H1 (cell line): ENCODE measurements at regions not wholly inside any gene's neighbourhood (a gene's known extent, or its start where the extent isn't known, plus 50 kb on each side); places are given as distances from the start of the nearest gene placed in this dataset.

Experiments
- CTCF ChIA-PET: fragments of 300-600 bp; sonication (Branson Sonifier 250); formaldehyde crosslinking; loops from one replicate; lab custom pipeline; 2021; ENCODE audit not compliant: partially characterized antibody; lab: Charles Lee
- POLR2A ChIA-PET: fragments of 300-600 bp; sonication (Branson Sonifier 250); formaldehyde crosslinking; loops from one replicate; lab custom pipeline; 2021; ENCODE audit warnings: inconsistent platforms; ENCODE audit not compliant: partially characterized antibody; lab: Charles Lee
- DNase-seq, 2 experiments: peaks; one replicate each; pipeline versions ENCODE4 v3.0.0 to v3.0.0-alpha.2; 2010 to 2022; ENCODE audit warnings: low spot score in 2 of 2, low read depth in 1 of 2, mixed read lengths in 1 of 2
- FAIRE-seq: peaks from 2 replicates; lab custom pipeline; 2011; peaks lifted over from hg19 to GRCh38; lab: Jason Lieb, UNC
- H2AFZ ChIP-seq: 2 replicates; pipeline ENCODE4 v1.8.1; 2012; ENCODE audit warnings: low read length, inconsistent platforms
- H2AK5ac ChIP-seq: 2 replicates; pipeline ENCODE4 v1.6.1; 2013; ENCODE audit warnings: low read depth, low read length
- H2BK120ac ChIP-seq: replicated peaks from 2 replicates; pipeline ENCODE3; 2013; ENCODE audit warnings: low read depth, low read length, inconsistent platforms
- H2BK12ac ChIP-seq: 2 replicates; pipeline ENCODE4 v1.6.1; 2013; ENCODE audit warnings: low read depth, low read length
- H2BK15ac ChIP-seq: 2 replicates; pipeline ENCODE4 v1.6.1; 2013; ENCODE audit warnings: low read length
- H2BK20ac ChIP-seq: 2 replicates; pipeline ENCODE4 v1.6.1; 2013; ENCODE audit warnings: low read length
- H2BK5ac ChIP-seq: 2 replicates; pipeline ENCODE4 v1.6.1; 2013; ENCODE audit warnings: low read depth, low read length
- H3K14ac ChIP-seq: 2 replicates; pipeline ENCODE4 v1.6.1; 2013; ENCODE audit warnings: inconsistent platforms; ENCODE audit not compliant: insufficient read length
- H3K18ac ChIP-seq: 2 replicates; pipeline ENCODE4 v1.6.1; 2013; ENCODE audit warnings: low read length; ENCODE audit errors: extremely low read depth
- H3K23ac ChIP-seq: 2 replicates; pipeline ENCODE4 v1.6.1; 2013; ENCODE audit warnings: inconsistent platforms; ENCODE audit not compliant: insufficient read length
- H3K23me2 ChIP-seq: 2 replicates; pipeline ENCODE4 v1.6.1; 2013; ENCODE audit warnings: low read depth, low read length
- H3K27ac ChIP-seq: 2 replicates; pipeline ENCODE4 v1.6.1; 2011; ENCODE audit warnings: low read depth, low read length, inconsistent platforms
- H3K27me3 ChIP-seq, 4 experiments: replicated peaks in 1 of 4; 1 replicate in 1 of 4; 2 replicates in 3 of 4; pipeline versions ENCODE4 v1.6.1 to v1.8.1; 2011 to 2013; ENCODE audit warnings: low read length in 3 of 4, mild to moderate bottlenecking in 3 of 4, inconsistent platforms in 2 of 4, mixed read lengths in 2 of 4, moderate library complexity in 1 of 4; ENCODE audit not compliant: control insufficient read depth in 3 of 4, insufficient read depth in 3 of 4; ENCODE audit errors: extremely low read depth in 1 of 4
- H3K36me3 ChIP-seq, 4 experiments: 2 replicates each; pipeline versions ENCODE4 v1.6.1 to v1.8.1; 2011 to 2013; ENCODE audit warnings: mild to moderate bottlenecking in 4 of 4, low read length in 3 of 4, moderate library complexity in 2 of 4, control low read depth in 1 of 4, inconsistent platforms in 1 of 4; ENCODE audit not compliant: insufficient read depth in 4 of 4, control insufficient read depth in 2 of 4
- H3K4ac ChIP-seq: replicated peaks from 2 replicates; pipeline ENCODE3; 2013; ENCODE audit warnings: low read length, low read depth, mixed read lengths, inconsistent platforms; ENCODE audit not compliant: insufficient read length
- H3K4me1 ChIP-seq, 4 experiments: replicated peaks in 1 of 4; 1 replicate in 1 of 4; 2 replicates in 3 of 4; pipeline versions ENCODE4 v1.6.1 to v1.8.1; 2011 to 2013; ENCODE audit warnings: low read length in 3 of 4, inconsistent platforms in 2 of 4, mixed read lengths in 1 of 4; ENCODE audit not compliant: insufficient read depth in 4 of 4, control insufficient read depth in 3 of 4
- H3K4me2 ChIP-seq, 2 experiments: 2 replicates each; pipeline versions ENCODE4 v1.6.1 to v1.8.1; 2011 to 2013; ENCODE audit warnings: low read depth in 2 of 2, low read length in 2 of 2, control low read depth in 1 of 2, inconsistent platforms in 1 of 2, mild to moderate bottlenecking in 1 of 2; ENCODE audit not compliant: insufficient read depth in 1 of 2
- H3K4me3 ChIP-seq, 4 experiments: fragments of 200-600, 300-600 bp in 1 of 4; sonication (generic), shearing (Covaris generic), sonication (Bioruptor Twin) in 1 of 4; 2 replicates each; pipeline versions ENCODE4 v1.5.1 to v1.8.1; 2011 to 2016; ENCODE audit warnings: low read length in 4 of 4, low read depth in 3 of 4, control low read depth in 2 of 4, inconsistent platforms in 2 of 4, mild to moderate bottlenecking in 2 of 4, mixed read lengths in 1 of 4, moderate library complexity in 1 of 4; ENCODE audit not compliant: insufficient read depth in 2 of 4; ENCODE audit errors: extremely low read depth in 1 of 4
- H3K56ac ChIP-seq: replicated peaks from 2 replicates; pipeline ENCODE3; 2013; ENCODE audit warnings: low read depth, mild to moderate bottlenecking, mixed read lengths, low read length, inconsistent platforms; ENCODE audit not compliant: insufficient read length
- H3K79me1 ChIP-seq: 2 replicates; pipeline ENCODE4 v1.6.1; 2013; ENCODE audit warnings: low read depth, low read length, control low read depth
- H3K79me2 ChIP-seq, 2 experiments: 2 replicates each; pipeline versions ENCODE4 v1.6.1 to v1.8.1; 2012 to 2013; ENCODE audit warnings: low read length in 2 of 2, mild to moderate bottlenecking in 2 of 2, inconsistent platforms in 1 of 2; ENCODE audit not compliant: insufficient read depth in 2 of 2, control insufficient read depth in 1 of 2
- H3K9ac ChIP-seq, 4 experiments: replicated peaks in 1 of 4; 1 replicate in 1 of 4; 2 replicates in 3 of 4; pipeline versions ENCODE4 v1.6.1 to v1.8.1; 2011 to 2013; ENCODE audit warnings: low read depth in 3 of 4, low read length in 3 of 4, control low read depth in 2 of 4, mild to moderate bottlenecking in 2 of 4, moderate library complexity in 2 of 4, inconsistent platforms in 1 of 4; ENCODE audit errors: extremely low read depth in 1 of 4
- H3K9me3 ChIP-seq, 2 experiments: 2 replicates each; pipeline versions ENCODE4 v1.6.1 to v1.8.1; 2012 to 2013; ENCODE audit warnings: mild to moderate bottlenecking in 2 of 2, moderate library complexity in 2 of 2, control low read depth in 1 of 2, inconsistent platforms in 1 of 2, low read depth in 1 of 2, low read length in 1 of 2, mixed read lengths in 1 of 2; ENCODE audit not compliant: insufficient read depth in 2 of 2
- H4K20me1 ChIP-seq, 2 experiments: replicated peaks in 1 of 2; 2 replicates each; pipeline versions ENCODE3 to v1.8.1; 2011 to 2013; ENCODE audit warnings: inconsistent platforms in 2 of 2, low read length in 2 of 2, mild to moderate bottlenecking in 1 of 2; ENCODE audit not compliant: insufficient read depth in 2 of 2, control insufficient read depth in 1 of 2
- H4K5ac ChIP-seq: 2 replicates; pipeline ENCODE4 v1.6.1; 2013; ENCODE audit warnings: low read length, low read depth, mixed read lengths, inconsistent platforms; ENCODE audit not compliant: insufficient read length
- H4K8ac ChIP-seq: 2 replicates; pipeline ENCODE4 v1.8.0; 2013; ENCODE audit warnings: mild to moderate bottlenecking, moderate library complexity, low read length, inconsistent platforms; ENCODE audit not compliant: insufficient read depth; ENCODE audit errors: extremely low read depth
- H4K91ac ChIP-seq: replicated peaks from 2 replicates; pipeline ENCODE3; 2013; ENCODE audit warnings: low read length, mixed read lengths, inconsistent platforms; ENCODE audit not compliant: insufficient read length
- EZH2 ChIP-seq: fragments of 200-600 bp; sonication (generic); IDR thresholded peaks from 2 replicates; pipeline ENCODE4 v1.7.1; 2012; ENCODE audit warnings: low read depth, mild to moderate bottlenecking, moderate library complexity, low read length, inconsistent platforms; ENCODE audit not compliant: severe bottlenecking
- SAP30 ChIP-seq: fragments of 300-600 bp; sonication (generic); IDR thresholded peaks from 2 replicates; pipeline ENCODE4 v1.7.1; 2012; ENCODE audit warnings: low read length, moderate library complexity, mild to moderate bottlenecking, inconsistent platforms; ENCODE audit not compliant: insufficient read depth, insufficient replicate concordance
- WGBS, 2 experiments: shearing (Covaris generic) in 1 of 2; methylation state at CpG; one replicate each; pipeline versions ENCODE4 v1.1.6 to v1.1.7; 2013 to 2015; ENCODE audit warnings: low lambda C conversion rate in 2 of 2, mixed read lengths in 2 of 2, inconsistent platforms in 1 of 2, low coverage in 1 of 2, missing lambda C conversion rate in 1 of 2; ENCODE audit not compliant: insufficient replicate concordance in 2 of 2, insufficient coverage in 1 of 2, insufficient read length in 1 of 2; ENCODE audit errors: extremely low coverage in 1 of 2, missing lambda C conversion rate in 1 of 2; 5-methylcytosine and 5-hydroxymethylcytosine counted together

- DNase-seq = no peak
- Histone ChIP-seq H3K4me3 (no peak overlapping the region), H3K9me3 (no peaks in the 10 kb centered on the region)
These were observed 65.2 kb upstream of the SPIN1 start for GRCh38 chr9:88322906-88323566.

More at GRCh38 chr9:88322906-88323566, 65.2 kb upstream of the SPIN1 start:
- no peaks in the 10 kb centered on the region for H3K36me3 ChIP-seq
- no peak overlapping the region for H3K56ac ChIP-seq
- no peak overlapping the region for H3K23ac ChIP-seq
- H2BK12ac ChIP-seq = no peak overlapping the region
- H2AFZ ChIP-seq = no peak overlapping the region
- no peak overlapping the region for H3K9ac ChIP-seq
- FAIRE-seq = no peak
- H3K14ac ChIP-seq = no peak overlapping the region
- POLR2A ChIA-PET = no interaction called here
- no peaks in the 10 kb centered on the region for H3K23me2 ChIP-seq
- no peaks in the 10 kb centered on the region for H3K79me2 ChIP-seq
- H3K18ac ChIP-seq = no peak overlapping the region
- TF ChIP-seq EZH2 (no peak), SAP30 (no peak)
- no peak overlapping the region for H2BK15ac ChIP-seq
- H4K20me1 ChIP-seq = no peaks in the 10 kb centered on the region
- H3K4me2 ChIP-seq = no peak overlapping the region
- no peak overlapping the region for H2BK120ac ChIP-seq
- no peak overlapping the region for H4K91ac ChIP-seq
- no peak overlapping the region for H2BK20ac ChIP-seq
- H4K8ac ChIP-seq = no peak overlapping the region
- no peak overlapping the region for H3K27ac ChIP-seq
- CTCF ChIA-PET = no interaction called here
- peaks cover 0 to 5% (median 0%) of the 10 kb centered on the region in 4 experiments; a peak in 1 of 7 replicates for H3K4me1 ChIP-seq
- H2BK5ac ChIP-seq = no peak overlapping the region
- 88% methylated on average over 4 of the region's 4 CpGs; no CpG with 5 or more reads in 1 of the 2 experiments for WGBS, 2 experiments
- no peaks in the 10 kb centered on the region for H3K27me3 ChIP-seq
- no peak overlapping the region for H2AK5ac ChIP-seq
- H3K79me1 ChIP-seq = no peaks in the 10 kb centered on the region
- no peak overlapping the region for H3K4ac ChIP-seq
- no peak overlapping the region for H4K5ac ChIP-seq
